Gastroesophageal sphincter (tissue), 4 donors: ENCODE measurements at regions not wholly inside any gene's neighbourhood (a gene's known extent, or its start where the extent isn't known, plus 50 kb on each side); places are given as distances from the start of the nearest gene placed in this dataset.
A peak's percentile ranks its signal among the peaks of the same experiment; 100 is the strongest.

Source experiments
- ATAC-seq: fragments of 150-250 bp; one replicate; pipeline ENCODE4 v1.9.1; 2016; ENCODE audit warnings: mild to moderate bottlenecking, moderate library complexity
- H3K27ac ChIP-seq, 4 donors: fragments of 200-600 bp; sonication (generic) in 3 of 4; 1 replicate in 3 of 4; 2 replicates in 1 of 4; pipeline ENCODE4 v1.5.1; 2016 to 2019
- H3K27me3 ChIP-seq: fragments of 200-600 bp; sonication (generic); one replicate; pipeline ENCODE4 v1.5.1; 2019
- H3K36me3 ChIP-seq, 2 donors: fragments of 200-600 bp; sonication (generic); one replicate each; pipeline ENCODE4 v1.5.1; 2019; ENCODE audit warnings: control low read depth in 1 of 2
- H3K4me1 ChIP-seq, 3 donors: fragments of 200-600 bp; sonication (generic); 1 replicate in 2 of 3; 2 replicates in 1 of 3; pipeline ENCODE4 v1.5.1; 2016 to 2019; ENCODE audit warnings: control low read depth in 2 of 3
- H3K4me3 ChIP-seq, 2 donors: fragments of 200-600 bp; sonication (generic); one replicate each; pipeline ENCODE4 v1.5.1; 2019; ENCODE audit warnings: mild to moderate bottlenecking in 1 of 2, moderate library complexity in 1 of 2
- H3K9me3 ChIP-seq, 3 donors: fragments of 200-600 bp; sonication (generic); one replicate each; pipeline ENCODE4 v1.5.1; 2017 to 2019; ENCODE audit warnings: control low read depth in 2 of 3
- EP300 ChIP-seq: sonication (generic); formaldehyde crosslinking; IDR thresholded peaks from one replicate; pipeline ENCODE4 v1.6.1; 2017; ENCODE audit warnings: antibody characterized with exemption, mild to moderate bottlenecking
- POLR2A ChIP-seq, 2 donors: fragments of 450-650 bp; IDR thresholded peaks; one replicate each; pipeline ENCODE4 v1.6.1; 2017; ENCODE audit warnings: antibody characterized with exemption in 2 of 2, mild to moderate bottlenecking in 2 of 2, moderate library complexity in 1 of 2
- POLR2AphosphoS5 ChIP-seq: sonication (generic); formaldehyde crosslinking; IDR thresholded peaks from one replicate; pipeline ENCODE4 v1.6.1; 2017; ENCODE audit warnings: antibody characterized with exemption
- WGBS, 2 donors: methylation state at CpG; one replicate each; pipeline ENCODE4 v1.1.5; 2018; ENCODE audit warnings: low coverage in 1 of 2; 5-methylcytosine and 5-hydroxymethylcytosine counted together
- TF ChIP-seq, protein P1 (sequence below), 4 experiments: fragments of 200-600 bp in 2 of 4; fragments of 450-650 bp in 2 of 4; sonication (generic) in 1 of 4; IDR thresholded peaks; one replicate each; pipeline ENCODE4 v1.5.1; 2017 to 2019; ENCODE audit warnings: antibody characterized with exemption in 4 of 4, mild to moderate bottlenecking in 2 of 4, moderate library complexity in 2 of 4

DNA sequence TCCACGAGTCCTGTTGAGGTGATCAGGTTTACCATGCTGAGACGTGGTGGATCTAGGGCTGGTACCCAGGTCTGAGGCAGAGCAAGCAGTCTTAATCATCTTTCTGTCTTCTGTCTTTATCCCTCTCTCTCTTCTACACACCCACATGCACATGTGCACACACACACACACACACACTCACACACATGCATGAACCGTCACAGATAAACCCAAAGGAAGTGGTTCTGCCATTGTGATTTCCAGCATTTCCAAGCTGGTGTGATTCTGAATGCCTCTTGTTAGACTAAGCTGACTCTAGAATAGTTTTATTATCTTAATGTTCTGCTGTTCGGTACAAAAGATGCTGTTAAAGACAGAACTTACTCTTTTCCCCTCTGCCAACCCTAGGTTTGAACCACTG is 411.8 kb upstream of the SALL1 start:
- WGBS, 2 donors, result 70 to 72% methylated on average over 3 to 4 of the region's 4 CpGs

DNA sequence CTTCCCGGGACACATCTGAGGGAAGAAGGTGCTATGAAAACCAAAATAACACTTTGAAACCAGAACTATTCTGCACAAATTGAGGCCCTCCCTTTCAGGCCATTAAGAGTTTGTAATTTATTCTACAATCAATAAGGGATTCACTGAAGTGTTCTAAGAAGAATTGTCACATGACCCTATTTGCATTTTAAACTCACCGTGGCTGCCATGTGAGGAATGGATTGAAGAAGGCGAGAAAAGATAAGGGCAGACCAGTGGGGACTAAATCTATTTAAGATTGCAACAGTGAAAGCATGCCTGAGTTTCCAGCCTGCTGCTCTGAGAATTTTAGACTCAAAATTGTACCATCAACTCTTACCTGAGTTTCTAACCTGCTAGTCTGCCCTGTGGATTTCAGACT is 408.8 kb upstream of the SALL1 start:
- Histone ChIP-seq H3K9me3 (no peaks in the 10 kb centered on the region), H3K36me3 (no peaks in the 10 kb centered on the region), H3K4me1 (no peaks in the 10 kb centered on the region), H3K27me3 (no peaks in the 10 kb centered on the region), H3K4me3 (no peak overlapping the region), H3K27ac (no peak overlapping the region)
- 53 to 92% methylated on average over 3 of the region's 3 CpGs for WGBS, 2 donors
- no peak for ATAC-seq
- TF ChIP-seq, protein P1, sequence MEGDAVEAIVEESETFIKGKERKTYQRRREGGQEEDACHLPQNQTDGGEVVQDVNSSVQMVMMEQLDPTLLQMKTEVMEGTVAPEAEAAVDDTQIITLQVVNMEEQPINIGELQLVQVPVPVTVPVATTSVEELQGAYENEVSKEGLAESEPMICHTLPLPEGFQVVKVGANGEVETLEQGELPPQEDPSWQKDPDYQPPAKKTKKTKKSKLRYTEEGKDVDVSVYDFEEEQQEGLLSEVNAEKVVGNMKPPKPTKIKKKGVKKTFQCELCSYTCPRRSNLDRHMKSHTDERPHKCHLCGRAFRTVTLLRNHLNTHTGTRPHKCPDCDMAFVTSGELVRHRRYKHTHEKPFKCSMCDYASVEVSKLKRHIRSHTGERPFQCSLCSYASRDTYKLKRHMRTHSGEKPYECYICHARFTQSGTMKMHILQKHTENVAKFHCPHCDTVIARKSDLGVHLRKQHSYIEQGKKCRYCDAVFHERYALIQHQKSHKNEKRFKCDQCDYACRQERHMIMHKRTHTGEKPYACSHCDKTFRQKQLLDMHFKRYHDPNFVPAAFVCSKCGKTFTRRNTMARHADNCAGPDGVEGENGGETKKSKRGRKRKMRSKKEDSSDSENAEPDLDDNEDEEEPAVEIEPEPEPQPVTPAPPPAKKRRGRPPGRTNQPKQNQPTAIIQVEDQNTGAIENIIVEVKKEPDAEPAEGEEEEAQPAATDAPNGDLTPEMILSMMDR (IDR thresholded peaks at IDR 0.05), result no peak
- TF ChIP-seq EP300, result no peak
- no peak for TF ChIP-seq POLR2A (IDR thresholded peaks at IDR 0.05)
- TF ChIP-seq POLR2AphosphoS5, result no peak

More for the DNA sequence above, 411.8 kb upstream of the SALL1 start:
- H3K27me3 ChIP-seq, result no peaks in the 10 kb centered on the region
- no peak for TF ChIP-seq POLR2AphosphoS5
- no peak for TF ChIP-seq POLR2A (IDR thresholded peaks at IDR 0.05)
- no peak for TF ChIP-seq EP300
- TF ChIP-seq, protein P1 (IDR thresholded peaks at IDR 0.05), result no peak
- H3K36me3 ChIP-seq, result no peaks in the 10 kb centered on the region
- no peaks in the 10 kb centered on the region for H3K9me3 ChIP-seq
- no peak overlapping the region for H3K27ac ChIP-seq
- no peak overlapping the region for H3K4me3 ChIP-seq
- H3K4me1 ChIP-seq, result no peaks in the 10 kb centered on the region
- no peak for ATAC-seq

DNA sequence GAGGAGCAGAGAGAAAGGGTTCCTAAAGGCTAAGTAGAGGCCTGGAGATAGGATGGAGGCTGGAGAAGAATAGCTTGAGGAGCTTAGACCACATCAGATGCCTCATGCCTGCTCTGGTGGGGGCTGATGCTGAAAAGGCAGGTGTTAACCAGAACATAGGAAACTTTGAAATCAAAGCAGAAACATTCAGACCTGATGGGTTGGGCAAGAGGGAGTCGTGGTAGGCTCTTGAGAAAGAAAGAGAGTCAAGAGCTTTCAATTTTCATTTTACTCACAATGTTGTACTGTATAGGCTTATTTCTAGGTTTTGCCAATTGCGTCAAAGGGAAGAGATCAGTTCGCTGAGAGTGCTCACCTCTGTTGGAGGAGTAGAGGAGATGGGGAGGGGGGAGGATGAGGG is 406.6 kb upstream of the SALL1 start:
- H3K27me3 ChIP-seq, result no peaks in the 10 kb centered on the region
- WGBS, 2 donors, result 83 to 93% methylated on average over 3 of the region's 3 CpGs
- H3K36me3 ChIP-seq, result no peaks in the 10 kb centered on the region
- no peaks in the 10 kb centered on the region for H3K9me3 ChIP-seq
- H3K4me3 ChIP-seq, result no peak overlapping the region
- ATAC-seq, result no peak
- no peak overlapping the region for H3K27ac ChIP-seq
- no peaks in the 10 kb centered on the region for H3K4me1 ChIP-seq
- TF ChIP-seq, protein P1 (IDR thresholded peaks at IDR 0.05), result no peak
- no peak for TF ChIP-seq EP300

DNA sequence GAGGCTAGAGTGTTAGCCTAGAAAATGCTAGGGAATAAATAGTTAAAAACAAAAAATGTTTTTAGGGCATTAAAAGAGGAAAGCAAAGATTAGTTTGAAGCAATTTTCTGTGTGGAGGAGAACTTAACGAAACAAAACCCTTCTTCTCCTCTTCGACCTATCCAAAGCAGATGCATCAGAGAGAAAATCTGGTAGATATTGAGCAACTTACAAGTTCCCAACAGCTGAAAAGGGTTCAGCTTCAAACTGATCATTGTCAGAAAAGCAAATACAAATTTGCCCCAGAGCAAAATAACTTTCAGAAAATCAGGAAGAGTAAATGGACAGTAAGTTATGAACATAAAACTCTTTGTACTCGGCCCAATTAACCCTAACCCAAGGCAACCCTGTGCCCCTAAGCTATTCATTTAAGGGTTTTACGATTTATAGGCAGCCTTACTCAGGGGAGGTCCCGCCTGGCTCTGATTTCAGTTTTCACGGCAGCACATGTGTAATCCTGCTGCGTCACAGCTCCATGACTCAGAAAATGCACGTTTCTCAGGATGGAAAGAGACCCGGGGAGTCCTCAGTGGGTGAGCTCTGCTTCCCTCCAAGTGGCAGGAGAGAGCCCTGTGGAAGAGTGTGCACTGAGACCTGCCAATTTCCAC is 405.7 kb upstream of the SALL1 start:
- no peaks in the 10 kb centered on the region for H3K9me3 ChIP-seq
- H3K4me3 ChIP-seq, result no peak overlapping the region
- no peaks in the 10 kb centered on the region for H3K27me3 ChIP-seq
- no peaks in the 10 kb centered on the region for H3K4me1 ChIP-seq
- WGBS, 2 donors, result 32 to 44% methylated on average over 7 to 9 of the region's 9 CpGs
- peak; percentile 41 for ATAC-seq
- TF ChIP-seq EP300 (no peak), POLR2A (IDR thresholded peaks at IDR 0.05) (no peak), POLR2AphosphoS5 (no peak)
- no peak overlapping the region for H3K27ac ChIP-seq
- H3K36me3 ChIP-seq, result no peaks in the 10 kb centered on the region

DNA sequence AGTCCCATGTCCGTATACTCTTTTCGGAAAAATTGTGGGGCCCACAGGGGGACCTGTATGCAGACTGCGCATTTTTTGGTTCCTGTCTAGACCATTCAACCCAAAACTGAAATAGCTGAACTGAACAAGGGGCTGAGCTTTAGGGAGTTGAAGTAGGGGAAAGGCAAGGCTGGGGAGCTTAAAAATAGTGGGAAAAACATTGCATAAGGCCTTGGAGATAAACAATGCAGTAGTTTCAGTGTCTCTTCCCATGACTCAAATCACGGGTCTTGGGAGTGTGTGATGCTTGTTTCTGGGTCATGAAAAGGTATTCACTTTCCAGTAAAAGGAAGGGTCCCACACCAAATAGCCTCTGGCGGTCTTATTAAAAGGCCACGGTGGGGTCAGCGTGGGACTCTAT is 402.8 kb upstream of the SALL1 start:
- TF ChIP-seq EP300, result no peak
- no peak overlapping the region for H3K4me3 ChIP-seq
- ATAC-seq, result no peak
- H3K9me3 ChIP-seq, result no peaks in the 10 kb centered on the region
- 77 to 96% methylated on average over 6 to 7 of the region's 7 CpGs for WGBS, 2 donors
- H3K27me3 ChIP-seq, result peaks cover 7% of the 10 kb centered on the region
- no peak overlapping the region for H3K27ac ChIP-seq
- H3K4me1 ChIP-seq, result no peaks in the 10 kb centered on the region
- H3K36me3 ChIP-seq, result no peaks in the 10 kb centered on the region

DNA sequence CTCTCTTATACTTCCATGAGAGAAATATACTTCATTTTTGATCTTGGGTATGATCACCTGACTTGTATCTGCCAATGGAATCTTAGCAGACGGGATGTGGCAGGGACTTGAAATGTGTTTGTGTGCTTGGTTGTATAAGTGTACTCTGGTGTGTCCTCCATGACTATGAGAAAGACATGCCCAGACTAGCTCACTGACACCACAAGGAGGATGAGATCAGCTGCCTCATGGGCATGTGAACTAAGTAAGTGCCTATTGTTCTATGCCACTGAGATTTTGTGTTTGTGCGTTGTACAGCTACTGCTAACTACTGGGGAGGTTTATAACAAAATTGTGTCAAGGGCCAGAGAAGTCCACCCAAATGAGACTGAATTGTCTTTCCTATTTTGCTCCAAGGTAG is 402.2 kb upstream of the SALL1 start:
- H3K27me3 ChIP-seq, result peaks cover 7% of the 10 kb centered on the region
- no peak for ATAC-seq
- H3K4me3 ChIP-seq, result no peak overlapping the region
- H3K4me1 ChIP-seq, result no peaks in the 10 kb centered on the region
- H3K36me3 ChIP-seq, result no peaks in the 10 kb centered on the region
- 100% methylated on average over 2 of the region's 2 CpGs for WGBS, 2 donors
- H3K9me3 ChIP-seq, result no peaks in the 10 kb centered on the region
- TF ChIP-seq POLR2AphosphoS5, result no peak
- no peak overlapping the region for H3K27ac ChIP-seq
